Endothelial cell of umbilical vein (primary cell): ENCODE measurements at regions not wholly inside any gene's neighbourhood (a gene's known extent, or its start where the extent isn't known, plus 50 kb on each side); places are given as distances from the start of the nearest gene placed in this dataset.

Source experiments
- BruUV-seq: library from RNA; stranded (reverse); fragments of 400-500 nt; replicated peaks from 2 replicates; lab custom pipeline; 2021; lab: Mats Ljungman, UMichigan
- CTCF ChIA-PET: fragments of 300-600, 350-600 bp; sonication (Branson Sonifier 250); formaldehyde crosslinking; loops from one replicate; lab custom pipeline; 2021; ENCODE audit warnings: antibody characterized with exemption, inconsistent platforms; lab: Charles Lee
- POLR2A ChIA-PET: fragments of 300-600, 350-600 bp; sonication (Branson Sonifier 250); formaldehyde crosslinking; loops from one replicate; lab custom pipeline; 2021; ENCODE audit warnings: antibody characterized with exemption, inconsistent platforms; lab: Charles Lee
- DNase-seq: peaks from one replicate; pipeline ENCODE4 v3.0.0-alpha.2; 2011; ENCODE audit warnings: low read depth, low spot score
- FAIRE-seq: peaks from 2 replicates; lab custom pipeline; 2011; peaks lifted over from hg19 to GRCh38; lab: Jason Lieb, UNC
- H2AFZ ChIP-seq: 2 replicates; pipeline ENCODE4 v1.6.0; 2012; ENCODE audit warnings: low read depth, low read length, control low read depth, inconsistent platforms
- H3K27ac ChIP-seq: 2 replicates; pipeline ENCODE4 v1.5.1; 2011; ENCODE audit warnings: low read depth, mild to moderate bottlenecking, control low read depth, low read length, moderate library complexity; ENCODE audit not compliant: insufficient read depth
- H3K27me3 ChIP-seq, 2 experiments: 2 replicates each; pipeline versions ENCODE4 v1.6.0 to v1.6.1; 2011; ENCODE audit warnings: low read length in 2 of 2, mixed read lengths in 1 of 2; ENCODE audit not compliant: control insufficient read depth in 2 of 2, insufficient read depth in 2 of 2
- H3K36me3 ChIP-seq, 2 experiments: 2 replicates in 1 of 2; 3 replicates in 1 of 2; pipeline ENCODE4 v1.5.1; 2011; ENCODE audit warnings: low read length in 2 of 2, mild to moderate bottlenecking in 1 of 2, moderate library complexity in 1 of 2; ENCODE audit not compliant: control insufficient read depth in 2 of 2, insufficient read depth in 2 of 2; ENCODE audit errors: extremely low read depth in 1 of 2
- H3K4me1 ChIP-seq: 3 replicates; pipeline ENCODE4 v1.5.1; 2011; ENCODE audit warnings: mild to moderate bottlenecking, low read length; ENCODE audit not compliant: control insufficient read depth, insufficient read depth; ENCODE audit errors: extremely low read depth
- H3K4me2 ChIP-seq: 2 replicates; pipeline ENCODE4 v1.6.1; 2011; ENCODE audit warnings: low read length, control low read depth, mixed read lengths; ENCODE audit not compliant: insufficient read depth
- H3K4me3 ChIP-seq, 3 experiments: fragments of 200-600 bp in 1 of 3; sonication (generic), shearing (Covaris generic) in 1 of 3; replicated peaks in 1 of 3; 2 replicates each; pipeline ENCODE4 v1.5.1; 2011 to 2016; ENCODE audit warnings: control low read depth in 3 of 3, low read length in 3 of 3, mild to moderate bottlenecking in 2 of 3, inconsistent platforms in 1 of 3, low read depth in 1 of 3, moderate library complexity in 1 of 3; ENCODE audit not compliant: insufficient read depth in 1 of 3
- H3K79me2 ChIP-seq: 2 replicates; pipeline ENCODE4 v1.6.0; 2012; ENCODE audit warnings: low read length, inconsistent platforms; ENCODE audit not compliant: control insufficient read depth, insufficient read depth
- H3K9ac ChIP-seq: replicated peaks from 2 replicates; pipeline ENCODE3; 2011; ENCODE audit warnings: low read length, control low read depth; ENCODE audit not compliant: insufficient read depth; ENCODE audit errors: extremely low read depth
- H3K9me1 ChIP-seq: replicated peaks from 3 replicates; pipeline ENCODE4 v1.6.0; 2011; ENCODE audit warnings: mild to moderate bottlenecking, low read length; ENCODE audit not compliant: control insufficient read depth, insufficient read depth; ENCODE audit errors: extremely low read depth
- H3K9me3 ChIP-seq: replicated peaks from 2 replicates; pipeline ENCODE4 v1.5.1; 2012; ENCODE audit warnings: low read length, inconsistent platforms; ENCODE audit not compliant: control insufficient read depth, insufficient read depth
- H4K20me1 ChIP-seq: replicated peaks from 2 replicates; pipeline ENCODE3; 2011; ENCODE audit warnings: mild to moderate bottlenecking, low read length; ENCODE audit not compliant: control insufficient read depth, insufficient read depth; ENCODE audit errors: extremely low read depth
- EZH2 ChIP-seq: IDR thresholded peaks from 2 replicates; pipeline ENCODE4 v1.6.1; 2012; ENCODE audit warnings: borderline replicate concordance, low read depth, mild to moderate bottlenecking, moderate library complexity, low read length, inconsistent platforms; ENCODE audit not compliant: severe bottlenecking
- FOS ChIP-seq: IDR thresholded peaks from 2 replicates; pipeline ENCODE4 v1.6.1; 2011; ENCODE audit warnings: mild to moderate bottlenecking, low read length, moderate library complexity, borderline replicate concordance; ENCODE audit not compliant: insufficient read depth
- GATA2 ChIP-seq: IDR thresholded peaks from 2 replicates; pipeline ENCODE4 v1.7.0; 2011; ENCODE audit warnings: low read depth, mild to moderate bottlenecking, moderate library complexity, mixed read lengths, low read length; ENCODE audit not compliant: insufficient read length, insufficient read depth
- JUN ChIP-seq: IDR thresholded peaks from 2 replicates; pipeline ENCODE4 v1.6.1; 2011; ENCODE audit warnings: borderline replicate concordance, low read depth; ENCODE audit not compliant: insufficient read length, insufficient read depth
- MYC ChIP-seq: IDR thresholded peaks from one replicate; pipeline ENCODE4 v1.6.1; 2011; ENCODE audit warnings: mild to moderate bottlenecking, low read depth, low read length
- POLR2A ChIP-seq: IDR thresholded peaks from 2 replicates; pipeline ENCODE4 v1.6.1; 2012; ENCODE audit warnings: low read depth, mild to moderate bottlenecking, control low read depth, low read length
- POLR2AphosphoS5 ChIP-seq: IDR thresholded peaks from 2 replicates; pipeline ENCODE4 v1.6.1; 2012; ENCODE audit warnings: low read depth, mild to moderate bottlenecking, control low read depth, low read length, moderate library complexity; ENCODE audit not compliant: insufficient read depth
- dilution Hi-C: fragments of 300-500 bp; cut with MboI; formaldehyde crosslinking; loops from one replicate; pipeline ENCODE4 v1.15.0; 2019; ENCODE audit warnings: low sequenced_read_pairs; ENCODE audit not compliant: extremely low pct_ligation_motif_present
- intact Hi-C: fragments of 100-400 bp; cut with micrococcal nuclease; formaldehyde crosslinking; loops from one replicate; pipeline ENCODE4 v1.10.0; 2022
- TF ChIP-seq, protein P1 (sequence below), 2 donors: IDR thresholded peaks; 1 replicate in 1 of 2; 2 replicates in 1 of 2; pipeline ENCODE4 v1.5.1; 2011; ENCODE audit warnings: low read length in 2 of 2, mild to moderate bottlenecking in 2 of 2, moderate library complexity in 2 of 2, control low read depth in 1 of 2, inconsistent platforms in 1 of 2, low read depth in 1 of 2; ENCODE audit not compliant: insufficient read depth in 1 of 2; ENCODE audit errors: extremely low read depth in 1 of 2
- TF ChIP-seq, protein P2 (sequence below): IDR thresholded peaks from 2 replicates; pipeline ENCODE4 v1.6.1; 2011; ENCODE audit not compliant: insufficient read depth, insufficient read length

DNA sequence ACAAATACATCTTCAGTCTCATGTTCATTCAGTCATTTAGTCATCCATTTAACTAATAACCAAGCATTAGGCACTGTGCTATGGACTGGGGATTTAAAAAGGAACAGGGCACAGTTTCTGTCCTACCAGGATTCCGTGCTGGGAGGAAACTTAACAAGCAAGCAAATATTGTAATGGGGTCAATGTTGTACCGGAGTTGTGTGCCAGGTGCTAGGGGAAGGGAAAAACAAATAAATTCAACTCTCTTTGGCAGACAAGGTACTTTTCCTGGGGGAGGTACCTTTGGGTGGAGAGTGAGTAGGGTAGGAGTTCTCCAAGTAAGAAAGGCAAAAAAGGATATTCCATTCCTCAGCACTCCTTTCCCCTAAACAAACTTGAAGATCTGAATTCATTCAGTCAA lies 90.3 kb downstream of the OLIG3 start:
- H3K9me1 ChIP-seq: no peaks in the 10 kb centered on the region
- H3K27me3 ChIP-seq: peaks cover 1 to 3% of the 10 kb centered on the region in 2 experiments
- H3K79me2 ChIP-seq: no peaks in the 10 kb centered on the region
- DNase-seq: no peak
- H4K20me1 ChIP-seq: no peaks in the 10 kb centered on the region
- no peak overlapping the region for H3K27ac ChIP-seq
- no peaks in the 10 kb centered on the region for H3K36me3 ChIP-seq
- H2AFZ ChIP-seq: no peak overlapping the region
- no peak overlapping the region for H3K4me2 ChIP-seq
- TF ChIP-seq POLR2AphosphoS5 (no peak), MYC (no peak), GATA2 (no peak), POLR2A (no peak), JUN (no peak), EZH2 (no peak), FOS (no peak)
- TF ChIP-seq, protein P1, sequence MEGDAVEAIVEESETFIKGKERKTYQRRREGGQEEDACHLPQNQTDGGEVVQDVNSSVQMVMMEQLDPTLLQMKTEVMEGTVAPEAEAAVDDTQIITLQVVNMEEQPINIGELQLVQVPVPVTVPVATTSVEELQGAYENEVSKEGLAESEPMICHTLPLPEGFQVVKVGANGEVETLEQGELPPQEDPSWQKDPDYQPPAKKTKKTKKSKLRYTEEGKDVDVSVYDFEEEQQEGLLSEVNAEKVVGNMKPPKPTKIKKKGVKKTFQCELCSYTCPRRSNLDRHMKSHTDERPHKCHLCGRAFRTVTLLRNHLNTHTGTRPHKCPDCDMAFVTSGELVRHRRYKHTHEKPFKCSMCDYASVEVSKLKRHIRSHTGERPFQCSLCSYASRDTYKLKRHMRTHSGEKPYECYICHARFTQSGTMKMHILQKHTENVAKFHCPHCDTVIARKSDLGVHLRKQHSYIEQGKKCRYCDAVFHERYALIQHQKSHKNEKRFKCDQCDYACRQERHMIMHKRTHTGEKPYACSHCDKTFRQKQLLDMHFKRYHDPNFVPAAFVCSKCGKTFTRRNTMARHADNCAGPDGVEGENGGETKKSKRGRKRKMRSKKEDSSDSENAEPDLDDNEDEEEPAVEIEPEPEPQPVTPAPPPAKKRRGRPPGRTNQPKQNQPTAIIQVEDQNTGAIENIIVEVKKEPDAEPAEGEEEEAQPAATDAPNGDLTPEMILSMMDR (IDR thresholded peaks at IDR 0.05; ENCODE audit: extremely low read depth in 1 of 2, insufficient read depth in 1 of 2, low read depth in 1 of 2, low read length in 2 of 2): no peak
- TF ChIP-seq, protein P2, sequence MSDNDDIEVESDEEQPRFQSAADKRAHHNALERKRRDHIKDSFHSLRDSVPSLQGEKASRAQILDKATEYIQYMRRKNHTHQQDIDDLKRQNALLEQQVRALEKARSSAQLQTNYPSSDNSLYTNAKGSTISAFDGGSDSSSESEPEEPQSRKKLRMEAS: no peak
- CTCF ChIA-PET: no interaction called here
- dilution Hi-C loops: no loop called here
- FAIRE-seq: no peak
- H3K4me1 ChIP-seq: no peaks in the 10 kb centered on the region
- no TSS peak for BruUV-seq
- no peaks in the 10 kb centered on the region for H3K9me3 ChIP-seq
- H3K4me3 ChIP-seq: no peak overlapping the region
- intact Hi-C loops: no loop called here
- H3K9ac ChIP-seq: no peak overlapping the region
- POLR2A ChIA-PET: no interaction called here
